ENCODE measurements at regions not wholly inside any gene's neighbourhood (a gene's known extent, or its start where the extent isn't known, plus 50 kb on each side); places are given as distances from the start of the nearest gene placed in this dataset.

DNA sequence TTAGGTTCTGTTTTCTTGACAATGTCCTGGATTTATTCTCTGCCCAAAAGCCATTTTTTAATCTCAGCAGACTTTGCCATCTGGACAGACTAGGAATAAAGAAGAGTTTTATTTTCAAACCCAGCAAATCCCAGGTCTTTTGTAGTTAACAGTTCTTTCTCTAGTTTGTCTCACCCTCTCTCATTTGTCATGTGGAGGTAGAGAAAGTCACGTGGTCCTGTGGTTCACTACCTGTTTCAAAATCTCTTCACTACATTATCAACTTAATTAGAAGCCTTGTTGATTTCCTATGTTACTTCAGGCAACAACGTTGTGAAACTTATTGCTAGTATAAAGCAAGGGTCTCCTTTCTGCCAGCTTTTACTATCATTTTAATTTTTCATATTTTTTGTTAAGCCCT is 1222.6 kb downstream of the EFNB2 start:
- Histone ChIP-seq H3K4me1 (no peaks in the 10 kb centered on the region), H3K27ac (replicated peaks) (no peak overlapping the region), H3K9me3 (replicated peaks) (no peaks in the 10 kb centered on the region), H3K36me3 (no peaks in the 10 kb centered on the region), H3K27me3 (ENCODE audit: low read depth) (no peaks in the 10 kb centered on the region), H3K4me3 (no peak overlapping the region)
- intact Hi-C loops (cut with micrococcal nuclease), result no loop called here
- TF ChIP-seq, protein P1, sequence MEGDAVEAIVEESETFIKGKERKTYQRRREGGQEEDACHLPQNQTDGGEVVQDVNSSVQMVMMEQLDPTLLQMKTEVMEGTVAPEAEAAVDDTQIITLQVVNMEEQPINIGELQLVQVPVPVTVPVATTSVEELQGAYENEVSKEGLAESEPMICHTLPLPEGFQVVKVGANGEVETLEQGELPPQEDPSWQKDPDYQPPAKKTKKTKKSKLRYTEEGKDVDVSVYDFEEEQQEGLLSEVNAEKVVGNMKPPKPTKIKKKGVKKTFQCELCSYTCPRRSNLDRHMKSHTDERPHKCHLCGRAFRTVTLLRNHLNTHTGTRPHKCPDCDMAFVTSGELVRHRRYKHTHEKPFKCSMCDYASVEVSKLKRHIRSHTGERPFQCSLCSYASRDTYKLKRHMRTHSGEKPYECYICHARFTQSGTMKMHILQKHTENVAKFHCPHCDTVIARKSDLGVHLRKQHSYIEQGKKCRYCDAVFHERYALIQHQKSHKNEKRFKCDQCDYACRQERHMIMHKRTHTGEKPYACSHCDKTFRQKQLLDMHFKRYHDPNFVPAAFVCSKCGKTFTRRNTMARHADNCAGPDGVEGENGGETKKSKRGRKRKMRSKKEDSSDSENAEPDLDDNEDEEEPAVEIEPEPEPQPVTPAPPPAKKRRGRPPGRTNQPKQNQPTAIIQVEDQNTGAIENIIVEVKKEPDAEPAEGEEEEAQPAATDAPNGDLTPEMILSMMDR (IDR thresholded peaks at IDR 0.05; ENCODE audit: borderline replicate concordance), result no peak
- no peak for DNase-seq

DNA sequence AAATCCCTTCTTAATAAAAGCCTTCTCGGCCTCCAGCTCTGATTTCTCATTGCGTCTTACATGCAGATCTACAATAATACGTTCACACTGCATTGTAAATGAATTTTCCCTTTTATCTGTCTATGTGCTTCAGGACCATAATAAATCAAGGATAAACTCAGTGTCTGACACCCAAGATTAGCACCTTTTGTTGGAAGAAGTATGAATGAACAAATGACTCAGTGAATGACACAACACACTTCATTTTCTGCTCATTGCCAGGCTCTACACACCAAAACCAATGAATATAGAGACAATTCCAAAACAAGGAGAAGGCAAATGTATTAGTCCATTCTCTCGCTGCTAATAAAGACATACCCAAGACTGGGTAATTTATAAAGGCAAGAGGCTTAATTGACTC is 1224.4 kb downstream of the EFNB2 start:
- Histone ChIP-seq H3K9me3 (replicated peaks) (no peaks in the 10 kb centered on the region), H3K27ac (replicated peaks) (no peak overlapping the region), H3K4me1 (no peaks in the 10 kb centered on the region), H3K36me3 (no peaks in the 10 kb centered on the region), H3K27me3 (ENCODE audit: low read depth) (no peaks in the 10 kb centered on the region), H3K4me3 (no peak overlapping the region)
- intact Hi-C loops (cut with micrococcal nuclease), result no loop called here
- no peak for DNase-seq
- TF ChIP-seq, protein P1 (IDR thresholded peaks at IDR 0.05; ENCODE audit: borderline replicate concordance), result no peak

DNA sequence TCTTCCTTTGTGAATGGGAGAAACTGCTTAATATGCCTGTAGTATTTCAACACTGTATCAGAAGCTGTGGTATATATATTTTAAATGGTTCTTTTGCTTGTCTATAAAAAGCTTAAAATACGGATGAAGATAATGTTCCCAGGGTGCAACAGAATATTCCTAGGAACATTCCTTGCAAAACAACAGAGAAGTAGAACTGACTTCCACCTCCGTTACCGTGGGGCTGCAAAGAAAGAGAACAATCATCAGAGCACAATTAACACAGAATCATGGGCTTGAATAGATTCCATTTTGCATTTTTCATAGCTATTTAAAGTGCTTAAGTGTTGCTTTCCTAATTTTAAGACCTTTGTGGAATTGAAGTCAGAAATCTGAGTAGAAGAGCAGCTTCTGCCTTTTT is 1227.7 kb downstream of the EFNB2 start:
- no peak overlapping the region for H3K4me3 ChIP-seq
- TF ChIP-seq, protein P1 (IDR thresholded peaks at IDR 0.05; ENCODE audit: borderline replicate concordance), result no peak
- no peak for DNase-seq
- H3K27ac ChIP-seq (replicated peaks), result no peak overlapping the region
- H3K9me3 ChIP-seq (replicated peaks), result no peaks in the 10 kb centered on the region
- H3K36me3 ChIP-seq, result no peaks in the 10 kb centered on the region
- no peaks in the 10 kb centered on the region for H3K27me3 ChIP-seq (ENCODE audit: low read depth)
- intact Hi-C loops (cut with micrococcal nuclease), result no loop called here
- H3K4me1 ChIP-seq, result no peaks in the 10 kb centered on the region

DNA sequence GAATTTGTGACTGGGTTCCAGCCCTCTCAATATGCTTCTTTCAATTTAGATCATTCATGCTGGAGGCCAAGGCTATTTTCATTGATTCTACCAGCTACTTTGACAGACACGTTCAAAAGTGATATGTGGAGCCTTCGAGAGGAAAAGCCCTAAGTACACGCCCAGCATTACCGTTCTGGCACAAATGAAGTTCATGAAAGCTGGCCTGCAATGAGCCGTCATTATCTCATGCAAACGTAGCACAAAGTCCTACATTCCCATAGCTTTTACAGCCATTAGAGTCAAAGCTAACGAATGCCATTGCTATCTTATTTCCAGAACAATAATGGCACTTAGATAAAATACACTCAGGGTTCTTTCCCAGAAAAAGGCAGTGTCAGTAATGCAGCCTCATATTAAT is 1237.6 kb downstream of the EFNB2 start:
- TF ChIP-seq, protein P1 (IDR thresholded peaks at IDR 0.05; ENCODE audit: borderline replicate concordance), result no peak
- intact Hi-C loops (cut with micrococcal nuclease), result no loop called here
- peaks cover 7% of the 10 kb centered on the region for H3K9me3 ChIP-seq (replicated peaks)
- H3K27me3 ChIP-seq (ENCODE audit: low read depth), result no peaks in the 10 kb centered on the region
- H3K4me3 ChIP-seq, result no peak overlapping the region
- H3K27ac ChIP-seq (replicated peaks), result no peak overlapping the region
- no peak for DNase-seq
- no peaks in the 10 kb centered on the region for H3K36me3 ChIP-seq
- H3K4me1 ChIP-seq, result no peaks in the 10 kb centered on the region

DNA sequence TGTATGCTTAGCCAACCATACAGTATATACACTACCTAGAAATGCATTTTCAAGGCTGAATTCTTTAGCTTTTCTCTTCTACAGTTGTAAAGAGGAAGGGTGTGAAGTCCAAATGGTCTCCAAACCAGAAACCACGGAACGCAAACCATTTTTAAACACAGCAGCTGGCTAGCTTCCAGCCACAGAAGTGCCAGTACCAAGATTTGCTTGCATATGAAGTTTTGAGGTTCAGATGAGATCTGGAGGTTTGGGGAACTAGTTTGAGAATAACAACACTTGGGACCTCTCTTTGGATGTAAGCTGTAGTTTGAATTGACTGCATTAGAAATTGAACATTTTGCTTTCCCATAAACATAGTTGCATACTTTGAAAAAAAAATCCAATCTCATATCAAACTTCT is 1243.5 kb downstream of the EFNB2 start:
- H3K4me3 ChIP-seq, result no peak overlapping the region
- H3K27ac ChIP-seq (replicated peaks), result no peak overlapping the region
- TF ChIP-seq, protein P1 (IDR thresholded peaks at IDR 0.05; ENCODE audit: borderline replicate concordance), result no peak
- H3K9me3 ChIP-seq (replicated peaks), result peaks cover 7% of the 10 kb centered on the region
- intact Hi-C loops (cut with micrococcal nuclease), result no loop called here
- no peak for DNase-seq
- no peaks in the 10 kb centered on the region for H3K27me3 ChIP-seq (ENCODE audit: low read depth)
- no peaks in the 10 kb centered on the region for H3K4me1 ChIP-seq
- no peaks in the 10 kb centered on the region for H3K36me3 ChIP-seq

- TF ChIP-seq, protein P1 (IDR thresholded peaks at IDR 0.05; ENCODE audit: borderline replicate concordance), result no peak
- no peaks in the 10 kb centered on the region for H3K27me3 ChIP-seq (ENCODE audit: low read depth)
- peaks cover 5% of the 10 kb centered on the region for H3K9me3 ChIP-seq (replicated peaks)
- intact Hi-C loops (cut with micrococcal nuclease), result no loop called here
- H3K36me3 ChIP-seq, result no peaks in the 10 kb centered on the region
- no peak for DNase-seq
- H3K4me3 ChIP-seq, result no peak overlapping the region
- H3K27ac ChIP-seq (replicated peaks), result no peak overlapping the region
- H3K4me1 ChIP-seq, result no peaks in the 10 kb centered on the region
Measured at GRCh38 chr13:105290596-105290995, 1244.9 kb downstream of the EFNB2 start.
